ENCODE measurements at regions not wholly inside any gene's neighbourhood (a gene's known extent, or its start where the extent isn't known, plus 50 kb on each side); places are given as distances from the start of the nearest gene placed in this dataset.

- no peak overlapping the region for H3K27ac Mint-ChIP-seq
- H3K4me2 ChIP-seq: no peak overlapping the region
- no peaks in the 10 kb centered on the region for H3K27me3 ChIP-seq (ENCODE audit: insufficient read depth)
These were observed 51.7 kb upstream of the CHD2 start for GRCh38 chr15:92848464-92848851.

More at GRCh38 chr15:92848464-92848851, 51.7 kb upstream of the CHD2 start:
- Histone ChIP-seq H2AFZ (no peak overlapping the region), H3K79me2 (replicated peaks; ENCODE audit: insufficient read depth) (no peaks in the 10 kb centered on the region), H3K4me1 (ENCODE audit: insufficient read depth) (peaks cover 6% of the 10 kb centered on the region; the same call in 1 of the 2 replicates), H3K27ac (ENCODE audit: low read depth) (no peak overlapping the region), H3K36me3 (ENCODE audit: insufficient read depth) (no peaks in the 10 kb centered on the region), H4K20me1 (replicated peaks; ENCODE audit: insufficient read depth) (no peaks in the 10 kb centered on the region), H3K4me3 (no peak overlapping the region), H3K9me2 (ENCODE audit: insufficient read depth) (no peaks in the 10 kb centered on the region), H3F3A (replicated peaks; ENCODE audit: low read depth) (no peaks in the 10 kb centered on the region)
- DNase-seq (ENCODE audit: low spot score) (no peak), ATAC-seq (no peak)
- Mint-ChIP-seq H3K27me3 (ENCODE audit: insufficient read depth, low read depth, poor library complexity) (peaks cover 13% of the 10 kb centered on the region), H3K4me1 (peaks cover 11% of the 10 kb centered on the region), H3K4me3 (no peak overlapping the region), H3K9me3 (peaks cover 8% of the 10 kb centered on the region; the same call in 1 of the 3 replicates), H3K36me3 (ENCODE audit: low read depth) (peaks cover 5% of the 10 kb centered on the region; the same call in 1 of the 3 replicates)
- TF ChIP-seq ETS1 (IDR thresholded peaks at IDR 0.05) (no peak), EZH2phosphoT487 (IDR thresholded peaks at IDR 0.05; ENCODE audit: unreplicated experiment) (no peak), POLR2AphosphoS5 (IDR thresholded peaks at IDR 0.05; ENCODE audit: low read depth) (no peak), ZNF331 (CRISPR knock-in tag; IDR thresholded peaks at IDR 0.05; ENCODE audit: low read depth) (no peak), JUNB (IDR thresholded peaks at IDR 0.05; ENCODE audit: unreplicated experiment) (no peak), REST (IDR thresholded peaks at IDR 0.05; ENCODE audit: unreplicated experiment) (no peak), CREB1 (CRISPR knock-in tag; IDR thresholded peaks at IDR 0.05; ENCODE audit: low read depth) (no peak), NANOG (IDR thresholded peaks at IDR 0.05; ENCODE audit: borderline replicate concordance) (no peak), EZH2 (IDR thresholded peaks at IDR 0.05; ENCODE audit: low read depth, unreplicated experiment) (no peak), CTCF (conservative IDR thresholded peaks at IDR 0.05; ENCODE audit: low read depth in 2 of 2) (no peak), ZNF114 (CRISPR knock-in tag; IDR thresholded peaks at IDR 0.05) (no peak), STAT1 (IDR thresholded peaks at IDR 0.05; ENCODE audit: unreplicated experiment) (no peak), ZNF462 (CRISPR knock-in tag; IDR thresholded peaks at IDR 0.05) (no peak)

Measured in GM23338 (cell line).